Thymus (tissue), 11 donors: ENCODE measurements at regions not wholly inside any gene's neighbourhood (a gene's known extent, or its start where the extent isn't known, plus 50 kb on each side); places are given as distances from the start of the nearest gene placed in this dataset.

Source experiments
- DNase-seq, 9 donors: peaks; one replicate each; pipeline ENCODE4 v3.0.0-alpha.2; 2013; ENCODE audit warnings: low spot score in 9 of 9, low read depth in 6 of 9, missing footprints in 1 of 9
- H3K27ac ChIP-seq, 2 donors: one replicate each; pipeline ENCODE4 v1.5.1; 2013; ENCODE audit warnings: control low read depth in 1 of 2, low read depth in 1 of 2, low read length in 1 of 2, mild to moderate bottlenecking in 1 of 2, moderate library complexity in 1 of 2
- H3K27me3 ChIP-seq, 2 donors: one replicate each; pipeline ENCODE4 v1.5.1; 2013; ENCODE audit warnings: low read length in 1 of 2; ENCODE audit not compliant: control insufficient read depth in 2 of 2, insufficient read depth in 1 of 2
- H3K36me3 ChIP-seq, 2 donors: one replicate each; pipeline ENCODE4 v1.5.1; 2013; ENCODE audit warnings: low read length in 1 of 2, mild to moderate bottlenecking in 1 of 2, moderate library complexity in 1 of 2; ENCODE audit not compliant: control insufficient read depth in 2 of 2, insufficient read depth in 2 of 2
- H3K4me1 ChIP-seq, 2 donors: one replicate each; pipeline ENCODE4 v1.5.1; 2013; ENCODE audit warnings: low read length in 2 of 2; ENCODE audit not compliant: control insufficient read depth in 2 of 2, insufficient read depth in 2 of 2
- H3K4me3 ChIP-seq, 2 donors: one replicate each; pipeline ENCODE4 v1.5.1; 2013; ENCODE audit warnings: low read length in 2 of 2, control low read depth in 1 of 2, mild to moderate bottlenecking in 1 of 2
- H3K9me3 ChIP-seq, 2 donors: one replicate each; pipeline ENCODE4 v1.5.1; 2013; ENCODE audit warnings: low read length in 1 of 2, mild to moderate bottlenecking in 1 of 2; ENCODE audit not compliant: control insufficient read depth in 2 of 2, insufficient read depth in 1 of 2
- WGBS: extraction: QIAGEN DNeasy Blood & Tissue Kit; methylation state at CpG from one replicate; pipeline ENCODE4 v1.1.7; 2013; 5-methylcytosine and 5-hydroxymethylcytosine counted together
- donor health status: healthy.

DNA sequence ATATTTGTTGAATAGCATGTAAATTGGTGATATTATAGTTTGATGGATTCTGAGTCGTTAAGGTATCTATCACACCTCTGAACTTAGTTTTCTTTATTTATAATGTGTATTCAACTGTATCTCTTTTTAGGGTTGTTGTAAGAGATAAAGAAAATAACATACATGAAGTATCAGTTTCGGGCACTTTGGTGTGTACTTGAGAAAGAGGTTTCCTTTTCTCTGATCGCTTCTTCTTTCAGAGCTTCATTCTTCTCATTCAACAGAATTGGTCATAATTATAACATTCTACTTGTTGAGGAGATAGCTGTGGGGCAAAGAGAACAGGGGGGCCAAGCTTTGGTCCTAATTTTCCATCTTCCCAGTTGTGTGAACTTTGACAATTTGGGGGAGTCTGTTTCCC lies 508.0 kb downstream of the PLPP3 start:
- Histone ChIP-seq H3K4me1 (no peaks in the 10 kb centered on the region), H3K27ac (no peak overlapping the region), H3K9me3 (no peaks in the 10 kb centered on the region), H3K36me3 (no peaks in the 10 kb centered on the region), H3K27me3 (no peaks in the 10 kb centered on the region), H3K4me3 (no peak overlapping the region)
- 96% methylated on average over 3 of the region's 3 CpGs for WGBS
- DNase-seq = no peak

DNA sequence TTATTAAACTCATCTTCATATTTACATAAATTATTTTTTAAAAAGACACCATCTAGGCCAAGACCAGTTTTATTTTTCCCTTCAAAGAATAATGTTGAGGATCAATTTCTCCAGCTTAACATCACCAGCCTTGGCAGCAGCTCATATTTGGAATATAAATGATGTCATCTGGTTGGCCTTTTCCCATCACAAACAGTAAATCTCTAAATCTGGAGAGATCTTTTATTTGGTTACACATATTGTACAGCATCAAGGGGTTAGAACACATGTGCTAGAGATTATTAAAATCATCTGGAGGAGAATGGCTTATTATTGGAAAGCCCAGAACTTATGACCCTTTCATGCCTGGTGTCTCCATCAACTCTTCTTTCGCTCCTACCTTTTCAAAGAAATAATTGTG lies 508.8 kb downstream of the PLPP3 start:
- Histone ChIP-seq H3K27me3 (no peaks in the 10 kb centered on the region), H3K36me3 (no peaks in the 10 kb centered on the region), H3K4me3 (no peak overlapping the region), H3K27ac (no peak overlapping the region), H3K9me3 (no peaks in the 10 kb centered on the region), H3K4me1 (no peaks in the 10 kb centered on the region)
- DNase-seq = no peak
- 92% methylated on average over 1 of the region's 1 CpG for WGBS

GRCh38 chr1:56069824-56070223 lies 509.5 kb downstream of the PLPP3 start:
- Histone ChIP-seq H3K27ac (no peak overlapping the region), H3K36me3 (no peaks in the 10 kb centered on the region), H3K27me3 (no peaks in the 10 kb centered on the region), H3K4me3 (no peak overlapping the region), H3K4me1 (no peaks in the 10 kb centered on the region), H3K9me3 (no peaks in the 10 kb centered on the region)
- no peak for DNase-seq
- 95% methylated on average over 1 of the region's 1 CpG for WGBS

GRCh38 chr1:56068908-56069307 lies 510.5 kb downstream of the PLPP3 start:
- no peaks in the 10 kb centered on the region for H3K36me3 ChIP-seq
- no peak overlapping the region for H3K27ac ChIP-seq
- WGBS = 93% methylated on average over 1 of the region's 1 CpG
- H3K9me3 ChIP-seq = no peaks in the 10 kb centered on the region
- H3K4me1 ChIP-seq = no peaks in the 10 kb centered on the region
- DNase-seq = no peak
- H3K27me3 ChIP-seq = no peaks in the 10 kb centered on the region
- H3K4me3 ChIP-seq = no peak overlapping the region

DNA sequence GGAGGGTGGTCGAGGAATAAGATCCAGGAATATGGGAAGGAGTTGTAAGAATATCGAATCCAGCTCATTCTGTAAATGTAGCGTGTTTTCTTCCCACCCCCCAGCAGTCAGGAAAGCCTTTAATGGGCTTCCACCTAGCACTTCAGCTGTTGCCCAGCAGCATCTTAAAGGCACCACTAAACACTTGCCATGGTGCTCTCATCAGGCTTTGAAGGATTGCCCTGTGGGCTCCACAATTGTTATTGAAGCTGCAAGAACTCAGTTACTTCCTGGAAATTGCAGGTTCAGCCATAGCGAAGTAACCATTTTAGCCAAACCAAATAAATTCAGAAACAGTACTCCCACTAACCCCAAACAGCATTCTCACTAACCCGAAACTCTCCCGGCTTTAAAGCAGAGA lies 511.2 kb downstream of the PLPP3 start:
- no peaks in the 10 kb centered on the region for H3K36me3 ChIP-seq
- H3K9me3 ChIP-seq = no peaks in the 10 kb centered on the region
- H3K4me1 ChIP-seq = no peaks in the 10 kb centered on the region
- H3K27me3 ChIP-seq = no peaks in the 10 kb centered on the region
- WGBS = 90% methylated on average over 6 of the region's 6 CpGs
- no peak overlapping the region for H3K4me3 ChIP-seq
- no peak for DNase-seq
- no peak overlapping the region for H3K27ac ChIP-seq

GRCh38 chr1:56065729-56066128 lies 513.6 kb downstream of the PLPP3 start:
- no peaks in the 10 kb centered on the region for H3K27me3 ChIP-seq
- WGBS = 77% methylated on average over 3 of the region's 3 CpGs
- DNase-seq = no peak
- H3K4me1 ChIP-seq = no peaks in the 10 kb centered on the region
- H3K27ac ChIP-seq = no peak overlapping the region
- no peak overlapping the region for H3K4me3 ChIP-seq
- H3K36me3 ChIP-seq = no peaks in the 10 kb centered on the region
- H3K9me3 ChIP-seq = no peaks in the 10 kb centered on the region

DNA sequence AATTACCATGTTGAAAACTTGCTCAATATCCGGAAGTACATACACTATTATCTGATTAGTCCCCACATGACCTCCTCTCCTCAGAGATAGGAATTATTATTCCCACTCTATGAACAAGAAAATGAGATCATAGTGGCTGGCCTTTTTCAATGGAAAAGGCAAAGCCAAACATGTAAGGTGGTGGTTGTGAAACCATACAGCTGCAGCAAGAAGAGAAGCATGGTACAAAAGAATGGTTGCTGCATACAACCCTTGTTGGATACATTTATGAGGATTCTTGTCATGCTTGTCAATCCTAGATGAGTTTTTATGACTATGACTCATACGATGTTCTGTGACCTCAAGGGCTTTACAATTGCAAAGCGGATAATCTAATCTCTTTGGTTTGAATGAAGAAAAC lies 514.7 kb downstream of the PLPP3 start:
- WGBS = 98% methylated on average over 3 of the region's 3 CpGs
- no peaks in the 10 kb centered on the region for H3K4me1 ChIP-seq

DNA sequence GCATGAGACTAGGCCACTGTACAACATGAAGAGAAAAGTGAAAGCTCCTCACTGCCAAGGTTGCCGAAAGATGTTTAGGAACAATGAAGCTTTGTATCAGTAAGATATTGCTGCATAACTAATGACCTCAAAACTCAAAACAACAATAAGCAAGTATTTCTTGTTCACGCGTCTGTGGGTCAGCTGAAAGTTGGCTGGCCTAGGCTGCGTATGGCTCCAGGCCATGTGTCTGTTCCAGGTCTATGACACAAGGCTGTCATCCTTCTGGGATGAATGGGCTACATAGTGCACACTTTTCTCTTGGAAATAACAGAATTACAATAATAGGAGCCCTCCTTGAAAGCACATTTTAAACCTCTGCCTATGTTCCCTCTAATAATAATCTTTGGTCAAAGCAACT lies 515.9 kb downstream of the PLPP3 start:
- Histone ChIP-seq H3K9me3 (no peaks in the 10 kb centered on the region), H3K4me3 (no peak overlapping the region), H3K36me3 (no peaks in the 10 kb centered on the region), H3K27me3 (no peaks in the 10 kb centered on the region), H3K4me1 (no peaks in the 10 kb centered on the region), H3K27ac (no peak overlapping the region)
- DNase-seq = no peak
- WGBS = 97% methylated on average over 4 of the region's 4 CpGs

More for the DNA sequence above, 514.7 kb downstream of the PLPP3 start:
- no peaks in the 10 kb centered on the region for H3K27me3 ChIP-seq
- H3K36me3 ChIP-seq = no peaks in the 10 kb centered on the region
- no peak for DNase-seq
- H3K4me3 ChIP-seq = no peak overlapping the region
- no peak overlapping the region for H3K27ac ChIP-seq
- no peaks in the 10 kb centered on the region for H3K9me3 ChIP-seq

GRCh38 chr1:56062625-56063024 lies 516.7 kb downstream of the PLPP3 start:
- no peak overlapping the region for H3K4me3 ChIP-seq
- no peaks in the 10 kb centered on the region for H3K4me1 ChIP-seq
- H3K27ac ChIP-seq = no peak overlapping the region
- no peaks in the 10 kb centered on the region for H3K36me3 ChIP-seq
- H3K9me3 ChIP-seq = no peaks in the 10 kb centered on the region
- H3K27me3 ChIP-seq = no peaks in the 10 kb centered on the region
- DNase-seq = no peak
- WGBS = 98% methylated on average over 4 of the region's 4 CpGs

- Histone ChIP-seq H3K27me3 (no peaks in the 10 kb centered on the region), H3K4me1 (no peaks in the 10 kb centered on the region), H3K4me3 (no peak overlapping the region), H3K36me3 (no peaks in the 10 kb centered on the region), H3K9me3 (no peaks in the 10 kb centered on the region), H3K27ac (no peak overlapping the region)
- DNase-seq = peak in 2 of 9 donors; percentile 2 to 30
Measured at GRCh38 chr1:56061824-56062223, 517.5 kb downstream of the PLPP3 start.
